ENCODE measurements at regions not wholly inside any gene's neighbourhood (a gene's known extent, or its start where the extent isn't known, plus 50 kb on each side); places are given as distances from the start of the nearest gene placed in this dataset.
A peak's percentile ranks its signal among the peaks of the same experiment; 100 is the strongest.

DNA sequence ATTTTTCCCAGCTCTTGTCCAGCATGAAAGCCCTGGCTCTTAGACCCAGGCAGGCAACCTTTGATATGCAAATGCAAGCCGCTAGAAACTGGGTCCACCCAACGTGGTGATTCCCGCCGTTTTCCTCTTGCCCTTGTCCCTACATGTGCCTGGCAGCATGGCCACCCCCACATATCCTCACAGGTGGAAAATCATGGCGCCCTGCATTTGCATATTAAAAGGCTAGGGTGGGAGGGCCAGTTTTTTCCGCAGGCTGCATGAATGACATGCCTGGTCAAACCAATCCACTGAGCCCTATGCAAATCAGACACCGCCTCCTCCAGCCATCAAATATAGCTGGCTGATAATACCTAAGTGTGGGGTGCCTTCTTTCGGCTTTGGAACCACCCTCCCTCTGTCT, 1091.8 kb upstream of the NXPH2 start:
- H3K4me3 ChIP-seq (ENCODE audit: low read depth, low read length): no peak overlapping the region
- no peak for TF ChIP-seq CTCF (IDR thresholded peaks at IDR 0.05; ENCODE audit: insufficient read depth, low read length)
- DNase-seq (ENCODE audit: low read depth): no peak

- DNase-seq (ENCODE audit: low read depth): no peak
- TF ChIP-seq CTCF (IDR thresholded peaks at IDR 0.05; ENCODE audit: insufficient read depth, low read length): no peak
- no peak overlapping the region for H3K4me3 ChIP-seq (ENCODE audit: low read depth, low read length)
These were observed 1087.5 kb upstream of the NXPH2 start for GRCh38 chr2:139867601-139868226.

- peak; percentile 0 for DNase-seq (ENCODE audit: low read depth)
- no peak for TF ChIP-seq CTCF (IDR thresholded peaks at IDR 0.05; ENCODE audit: insufficient read depth, low read length)
- H3K4me3 ChIP-seq (ENCODE audit: low read depth, low read length): no peak overlapping the region
These were observed 1084.7 kb upstream of the NXPH2 start for GRCh38 chr2:139864821-139865302.

GRCh38 chr2:139854769-139855483, 1074.7 kb upstream of the NXPH2 start:
- TF ChIP-seq CTCF (IDR thresholded peaks at IDR 0.05; ENCODE audit: insufficient read depth, low read length): no peak
- no peak for DNase-seq (ENCODE audit: low read depth)
- H3K4me3 ChIP-seq (ENCODE audit: low read depth, low read length): no peak overlapping the region

GRCh38 chr2:139850254-139850890, 1070.2 kb upstream of the NXPH2 start:
- DNase-seq (ENCODE audit: low read depth): no peak
- no peak for TF ChIP-seq CTCF (IDR thresholded peaks at IDR 0.05; ENCODE audit: insufficient read depth, low read length)
- no peak overlapping the region for H3K4me3 ChIP-seq (ENCODE audit: low read depth, low read length)

GRCh38 chr2:139836769-139837168, 1056.6 kb upstream of the NXPH2 start:
- no peak for DNase-seq (ENCODE audit: low read depth)
- TF ChIP-seq CTCF (IDR thresholded peaks at IDR 0.05; ENCODE audit: insufficient read depth, low read length): no peak
- H3K4me3 ChIP-seq (ENCODE audit: low read depth, low read length): no peak overlapping the region
